PC-3 (cell line): ENCODE measurements at regions not wholly inside any gene's neighbourhood (a gene's known extent, or its start where the extent isn't known, plus 50 kb on each side); places are given as distances from the start of the nearest gene placed in this dataset.

Experiments used
- CTCF ChIP-seq: fragments of 300-600 bp; sonication (generic); conservative IDR thresholded peaks from 2 replicates; pipeline ENCODE4 v1.5.1; 2017; ENCODE audit warnings: antibody characterized with exemption, low read depth, mild to moderate bottlenecking, low read length
- EZH2 ChIP-seq: fragments of 300-600 bp; sonication (generic); IDR thresholded peaks from one replicate; pipeline ENCODE4 v1.6.1; 2017; ENCODE audit warnings: antibody characterized with exemption, mild to moderate bottlenecking, low read length; ENCODE audit not compliant: unreplicated experiment
- EZH2phosphoT487 ChIP-seq: fragments of 300-600 bp; sonication (generic); IDR thresholded peaks from 2 replicates; pipeline ENCODE4 v1.6.1; 2018; ENCODE audit warnings: mild to moderate bottlenecking, antibody characterized with exemption, low read length, borderline replicate concordance

GRCh38 chr18:43705850-43706249 is 428.6 kb upstream of the SYT4 start:
- no peak for TF ChIP-seq CTCF
- no peak for TF ChIP-seq EZH2
- TF ChIP-seq EZH2phosphoT487 = no peak
